HUES48 (cell line): ENCODE measurements at regions not wholly inside any gene's neighbourhood (a gene's known extent, or its start where the extent isn't known, plus 50 kb on each side); places are given as distances from the start of the nearest gene placed in this dataset.

Source experiments
- H3K27ac ChIP-seq: one replicate; pipeline ENCODE4 v1.7.0; 2013; ENCODE audit warnings: low read depth, low read length, inconsistent platforms
- H3K27me3 ChIP-seq: 2 replicates; pipeline ENCODE4 v1.6.1; 2013; ENCODE audit warnings: mild to moderate bottlenecking, low read length; ENCODE audit not compliant: control insufficient read depth, insufficient read depth
- H3K36me3 ChIP-seq: 2 replicates; pipeline ENCODE4 v1.6.1; 2013; ENCODE audit warnings: low read length; ENCODE audit not compliant: control insufficient read depth, insufficient read depth
- H3K4me1 ChIP-seq: 2 replicates; pipeline ENCODE4 v1.6.1; 2013; ENCODE audit warnings: mild to moderate bottlenecking, low read length; ENCODE audit not compliant: control insufficient read depth, insufficient read depth
- H3K4me3 ChIP-seq: 2 replicates; pipeline ENCODE4 v1.5.1; 2013; ENCODE audit warnings: mild to moderate bottlenecking, low read depth, low read length
- H3K9ac ChIP-seq: 2 replicates; pipeline ENCODE4 v1.6.1; 2013; ENCODE audit warnings: mild to moderate bottlenecking, low read depth, low read length, moderate library complexity
- H3K9me3 ChIP-seq: 2 replicates; pipeline ENCODE4 v1.6.1; 2013; ENCODE audit warnings: low read length; ENCODE audit not compliant: control insufficient read depth, insufficient read depth

DNA sequence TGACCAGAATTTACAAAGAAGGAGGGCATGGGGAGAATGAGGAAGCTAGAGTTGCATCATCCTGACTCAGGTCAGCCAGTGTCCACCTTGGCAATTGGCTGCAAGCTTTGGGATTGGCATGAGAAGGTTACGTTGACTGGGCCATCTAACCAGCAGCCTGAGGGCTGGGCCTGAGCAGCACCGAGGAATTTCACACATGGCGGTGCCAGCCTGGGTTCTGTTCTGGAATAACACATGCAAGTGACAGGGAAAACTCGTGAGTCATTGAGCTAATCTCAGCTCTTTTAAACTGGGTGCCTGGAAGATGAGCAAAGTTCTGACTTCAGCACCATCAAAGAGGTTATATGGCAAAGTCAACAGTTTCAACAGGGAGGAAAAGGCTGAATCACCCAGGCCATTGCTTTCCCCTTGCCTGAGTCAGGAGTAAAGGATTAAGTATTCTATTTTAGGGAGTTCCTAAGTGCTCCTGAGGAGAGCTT, 543.2 kb upstream of the TBX3 start:
- peak overlapping the region; percentile 64 for H3K27ac ChIP-seq
- no peaks in the 10 kb centered on the region for H3K36me3 ChIP-seq
- no peak overlapping the region for H3K4me3 ChIP-seq
- H3K9me3 ChIP-seq, result no peaks in the 10 kb centered on the region
- H3K27me3 ChIP-seq, result no peaks in the 10 kb centered on the region
- no peaks in the 10 kb centered on the region for H3K4me1 ChIP-seq
- H3K9ac ChIP-seq, result no peak overlapping the region

DNA sequence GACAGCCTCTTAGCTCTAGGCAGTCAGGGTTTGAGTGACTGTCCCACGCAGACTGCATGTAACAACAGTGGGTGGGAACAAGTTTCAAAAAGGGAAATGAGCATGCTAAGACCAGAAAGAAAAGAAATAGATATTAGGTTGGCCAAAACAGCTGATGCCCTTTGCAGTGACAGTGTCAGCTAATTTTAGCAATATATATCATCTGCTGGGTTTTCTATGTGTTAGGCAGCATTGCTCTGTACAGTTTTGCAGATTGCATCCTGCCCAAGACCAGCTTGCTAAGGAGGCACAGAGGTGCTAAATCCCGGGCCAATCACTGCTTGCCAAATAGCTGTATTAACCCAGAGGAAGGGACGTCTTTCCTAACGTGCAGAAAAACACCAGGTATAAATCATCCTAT, 541.9 kb upstream of the TBX3 start:
- Histone ChIP-seq H3K4me1 (no peaks in the 10 kb centered on the region), H3K9me3 (no peaks in the 10 kb centered on the region), H3K36me3 (no peaks in the 10 kb centered on the region), H3K27me3 (no peaks in the 10 kb centered on the region), H3K9ac (no peak overlapping the region), H3K27ac (no peak overlapping the region), H3K4me3 (no peak overlapping the region)

DNA sequence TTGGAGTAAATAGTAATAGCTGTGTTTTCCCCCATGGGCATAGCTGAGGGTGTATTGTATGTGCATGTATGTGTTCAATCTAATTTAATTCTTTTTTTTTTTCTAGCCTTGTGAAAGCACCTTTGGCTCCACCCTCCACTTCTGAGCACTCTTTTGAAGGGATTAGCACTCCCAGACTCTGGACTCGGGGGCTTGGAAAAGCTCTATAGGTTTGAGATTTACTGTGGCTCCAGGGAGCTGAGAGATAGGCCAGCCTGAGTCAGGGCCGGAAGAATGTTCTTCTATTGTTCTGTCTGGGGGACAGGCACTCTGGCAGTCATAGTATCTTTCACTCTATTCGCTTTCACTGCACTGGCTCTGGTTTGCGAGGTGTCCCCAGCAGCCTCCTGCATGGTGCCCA, 540.0 kb upstream of the TBX3 start:
- Histone ChIP-seq H3K9ac (no peak overlapping the region), H3K9me3 (no peaks in the 10 kb centered on the region), H3K4me1 (no peaks in the 10 kb centered on the region), H3K4me3 (no peak overlapping the region), H3K36me3 (no peaks in the 10 kb centered on the region), H3K27ac (no peak overlapping the region), H3K27me3 (no peaks in the 10 kb centered on the region)

DNA sequence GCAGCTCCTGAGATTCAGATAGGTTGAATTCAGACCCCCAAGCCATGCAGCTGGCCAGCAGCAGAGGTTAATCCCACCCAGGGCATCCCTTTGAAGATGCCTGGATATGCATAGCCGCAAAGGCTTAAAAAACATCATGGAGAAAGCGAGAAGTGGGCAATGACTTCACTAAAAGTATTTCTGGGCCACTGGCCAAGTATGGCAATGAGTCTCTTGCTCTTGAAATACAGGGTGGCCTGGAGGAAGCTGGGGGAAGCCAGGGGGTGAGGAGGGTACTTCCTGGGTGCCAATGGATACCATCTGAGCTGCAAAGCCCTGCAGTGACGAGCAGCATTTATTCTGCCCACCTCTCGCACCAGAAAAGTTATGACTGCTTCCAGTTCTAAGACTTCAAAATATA, 539.3 kb upstream of the TBX3 start:
- H3K27ac ChIP-seq, result no peak overlapping the region

DNA sequence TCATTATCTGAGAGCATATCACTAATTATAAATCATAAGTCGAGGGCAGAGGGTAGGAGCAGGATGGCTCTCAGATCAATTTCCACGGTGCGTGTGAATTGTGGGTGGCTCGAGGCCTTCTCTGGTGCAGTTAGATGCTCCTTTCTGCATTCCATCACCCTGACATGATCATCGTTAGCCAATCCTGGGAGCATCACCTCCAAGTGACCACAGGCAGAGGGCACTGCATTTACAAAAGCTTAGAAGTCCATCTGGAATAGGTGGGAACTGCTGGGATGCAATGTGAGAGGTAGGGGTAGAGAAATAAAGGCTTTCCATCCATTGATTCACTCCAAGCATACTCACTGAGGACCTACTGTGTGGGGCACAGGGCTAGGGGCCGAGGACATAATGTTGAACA, 538.2 kb upstream of the TBX3 start:
- H3K36me3 ChIP-seq, result no peaks in the 10 kb centered on the region
- H3K9ac ChIP-seq, result no peak overlapping the region
- no peaks in the 10 kb centered on the region for H3K4me1 ChIP-seq
- H3K4me3 ChIP-seq, result no peak overlapping the region
- H3K9me3 ChIP-seq, result no peaks in the 10 kb centered on the region
- H3K27ac ChIP-seq, result no peak overlapping the region
- H3K27me3 ChIP-seq, result no peaks in the 10 kb centered on the region

More for the DNA sequence above, 539.3 kb upstream of the TBX3 start:
- Histone ChIP-seq H3K9me3 (no peaks in the 10 kb centered on the region), H3K36me3 (no peaks in the 10 kb centered on the region), H3K9ac (no peak overlapping the region), H3K27me3 (no peaks in the 10 kb centered on the region), H3K4me3 (no peak overlapping the region), H3K4me1 (no peaks in the 10 kb centered on the region)

DNA sequence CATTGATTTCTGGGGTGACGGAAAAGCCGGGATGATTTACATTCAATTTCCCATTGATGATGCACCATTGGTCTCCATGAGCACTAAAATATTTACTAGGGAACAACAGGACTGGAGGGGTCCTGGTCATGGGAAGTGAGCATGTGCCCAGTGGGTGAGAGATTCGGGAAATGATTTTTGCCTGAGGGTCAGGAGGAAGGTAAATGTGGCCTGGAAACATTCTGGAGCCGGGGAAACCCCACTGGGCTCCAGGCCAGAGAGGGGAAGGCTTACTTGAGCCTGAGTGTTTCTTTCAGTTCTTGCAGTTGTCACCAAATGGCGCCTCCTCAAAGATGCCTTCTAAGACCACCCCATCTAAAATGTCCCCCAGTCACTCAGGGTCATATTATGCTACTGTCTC, 532.3 kb upstream of the TBX3 start:
- Histone ChIP-seq H3K4me1 (0 out of 2 replicates have a peak, but pooled peaks cover 11% of the 10 kb centered on the region), H3K27me3 (no peaks in the 10 kb centered on the region), H3K4me3 (no peak overlapping the region), H3K9ac (no peak overlapping the region), H3K9me3 (no peaks in the 10 kb centered on the region), H3K27ac (no peak overlapping the region), H3K36me3 (no peaks in the 10 kb centered on the region)

DNA sequence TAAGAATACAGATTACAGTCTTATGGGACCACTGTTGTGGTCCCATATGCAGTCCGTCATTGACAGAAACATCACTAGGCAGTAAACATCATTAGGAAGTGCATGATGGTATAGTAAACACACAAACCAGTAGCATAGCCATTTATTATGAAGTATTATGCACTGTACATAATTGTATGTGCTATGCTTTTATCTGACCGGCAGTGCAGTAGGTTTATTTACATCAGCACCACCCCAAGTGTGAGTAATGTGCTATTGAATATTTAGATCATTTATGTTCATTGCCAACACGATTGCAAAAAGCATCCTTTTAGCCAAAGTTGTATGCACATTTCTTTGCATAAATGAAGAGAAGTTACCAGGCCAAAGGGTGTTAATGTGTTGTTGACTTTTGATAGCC, 531.6 kb upstream of the TBX3 start:
- Histone ChIP-seq H3K4me1 (0 out of 2 replicates have a peak, but pooled peaks cover 11% of the 10 kb centered on the region), H3K4me3 (no peak overlapping the region), H3K27me3 (no peaks in the 10 kb centered on the region), H3K9me3 (no peaks in the 10 kb centered on the region), H3K9ac (no peak overlapping the region), H3K36me3 (no peaks in the 10 kb centered on the region), H3K27ac (no peak overlapping the region)

DNA sequence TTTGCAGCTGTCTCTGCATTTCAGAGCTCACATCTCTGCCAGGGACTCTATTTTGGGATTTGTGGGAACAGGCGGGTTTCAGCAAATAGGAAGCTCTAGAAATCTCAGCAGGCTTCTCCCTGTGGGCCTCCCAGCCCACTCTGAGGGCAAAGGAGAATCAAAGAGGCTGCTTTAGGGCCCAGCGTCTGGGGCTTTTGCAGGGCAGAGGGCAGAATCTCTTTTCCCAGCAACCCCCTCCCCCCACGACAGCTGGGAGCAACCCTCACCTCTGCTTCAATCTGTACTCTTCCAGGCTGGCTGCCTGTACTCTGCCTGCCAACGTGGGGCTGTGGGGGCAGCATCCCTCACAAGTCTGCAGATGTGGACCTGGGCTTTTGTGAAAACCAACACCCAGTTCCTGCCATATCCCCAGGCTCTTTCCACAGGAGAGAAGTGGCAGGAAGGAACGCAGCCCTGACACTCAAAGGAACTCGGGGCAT, 529.6 kb upstream of the TBX3 start:
- Histone ChIP-seq H3K9me3 (no peaks in the 10 kb centered on the region), H3K27ac (peak overlapping the region; percentile 14), H3K9ac (no peak overlapping the region), H3K4me3 (no peak overlapping the region), H3K4me1 (0 out of 2 replicates have a peak, but pooled peaks cover 11% of the 10 kb centered on the region), H3K27me3 (no peaks in the 10 kb centered on the region), H3K36me3 (no peaks in the 10 kb centered on the region)

DNA sequence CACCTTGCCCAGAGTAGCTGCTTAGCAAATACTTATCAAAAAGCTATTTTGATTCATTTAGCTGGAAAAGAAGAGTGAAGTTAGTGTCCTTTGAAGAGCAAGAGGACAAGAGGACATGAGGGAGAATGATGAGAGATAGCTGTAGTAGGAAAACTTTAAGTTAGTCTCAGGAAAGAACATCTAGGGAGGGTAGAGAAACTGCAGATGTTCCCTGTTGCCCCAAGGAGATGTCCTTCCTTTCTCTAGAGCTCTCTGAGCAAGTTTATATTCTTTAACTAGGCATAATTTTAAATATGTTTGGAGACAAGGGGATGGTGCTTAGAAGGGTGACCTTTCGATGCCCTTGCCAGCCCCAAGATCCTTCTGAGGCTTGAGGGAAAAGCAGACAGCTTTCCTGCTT, 529.1 kb upstream of the TBX3 start:
- 0 out of 2 replicates have a peak, but pooled peaks cover 11% of the 10 kb centered on the region for H3K4me1 ChIP-seq
- no peaks in the 10 kb centered on the region for H3K27me3 ChIP-seq
- no peak overlapping the region for H3K4me3 ChIP-seq
- peak overlapping the region; percentile 14 for H3K27ac ChIP-seq
- H3K36me3 ChIP-seq, result no peaks in the 10 kb centered on the region
- H3K9ac ChIP-seq, result no peak overlapping the region
- H3K9me3 ChIP-seq, result no peaks in the 10 kb centered on the region

DNA sequence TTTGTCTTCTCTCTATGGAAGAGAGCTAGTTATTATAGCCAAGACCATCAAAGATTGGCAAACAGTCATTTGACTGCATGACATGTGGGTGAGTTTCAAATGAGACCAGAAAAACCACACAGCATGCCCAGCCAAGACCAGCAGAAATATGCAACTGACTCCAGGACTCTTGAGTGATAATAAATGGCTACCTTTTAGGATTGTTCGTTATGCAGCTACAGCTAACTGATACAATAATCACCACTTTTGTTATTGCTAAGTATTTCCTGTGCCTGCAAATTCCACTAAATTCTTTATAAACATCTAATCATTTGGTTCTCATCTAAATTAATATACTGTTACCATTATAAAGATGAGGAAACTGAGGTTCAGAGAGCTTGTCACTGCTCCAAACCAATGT, 528.4 kb upstream of the TBX3 start:
- Histone ChIP-seq H3K9ac (no peak overlapping the region), H3K27me3 (no peaks in the 10 kb centered on the region), H3K36me3 (no peaks in the 10 kb centered on the region), H3K4me1 (0 out of 2 replicates have a peak, but pooled peaks cover 11% of the 10 kb centered on the region), H3K9me3 (no peaks in the 10 kb centered on the region), H3K27ac (no peak overlapping the region), H3K4me3 (no peak overlapping the region)

DNA sequence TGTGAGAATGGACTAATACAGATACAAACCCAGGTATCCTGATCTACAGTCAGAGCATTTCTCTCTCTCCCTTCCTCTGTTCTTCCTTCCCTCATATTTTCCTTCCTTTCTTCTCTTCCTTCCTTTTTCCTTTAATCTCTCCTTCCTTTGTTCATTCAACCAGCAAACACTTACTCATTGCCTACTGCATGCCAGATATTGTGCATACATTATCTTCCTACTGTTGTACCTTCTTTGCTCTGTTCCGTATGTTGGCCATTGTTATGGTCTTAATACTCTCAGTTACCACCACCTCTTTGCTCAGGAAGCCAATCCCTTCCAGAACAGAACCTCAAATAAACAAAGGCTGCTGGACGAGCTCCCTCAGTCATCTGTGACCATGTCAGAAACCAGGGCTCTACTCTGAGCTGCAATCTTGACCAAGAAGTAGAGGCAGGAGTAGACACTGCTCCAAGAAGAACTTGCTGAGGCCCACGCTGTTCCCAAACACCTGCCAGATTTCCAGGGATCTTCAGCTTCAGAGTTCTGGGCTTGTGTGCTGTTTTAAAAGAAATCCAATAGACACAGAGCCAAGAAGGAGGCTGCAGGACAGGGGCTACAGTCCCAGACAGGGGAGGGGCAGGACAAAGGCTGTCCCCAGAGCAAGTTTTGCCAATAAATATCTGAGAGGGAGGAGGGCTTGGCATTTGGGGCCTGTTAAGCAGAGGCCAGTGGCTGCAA, 526.7 kb upstream of the TBX3 start:
- no peaks in the 10 kb centered on the region for H3K27me3 ChIP-seq
- no peak overlapping the region for H3K27ac ChIP-seq
- H3K4me1 ChIP-seq, result 0 out of 2 replicates have a peak, but pooled peaks cover 11% of the 10 kb centered on the region
- H3K9ac ChIP-seq, result no peak overlapping the region
- H3K4me3 ChIP-seq, result no peak overlapping the region
- no peaks in the 10 kb centered on the region for H3K36me3 ChIP-seq
- no peaks in the 10 kb centered on the region for H3K9me3 ChIP-seq
